ENCODE measurements at regions not wholly inside any gene's neighbourhood (a gene's known extent, or its start where the extent isn't known, plus 50 kb on each side); places are given as distances from the start of the nearest gene placed in this dataset.

- no peak for TF ChIP-seq ZFP3 (CRISPR knock-in tag; IDR thresholded peaks at IDR 0.05)
- no peak for TF ChIP-seq ESRRG (CRISPR knock-in tag; IDR thresholded peaks at IDR 0.05)
- no peak for TF ChIP-seq RARB (CRISPR knock-in tag; IDR thresholded peaks at IDR 0.05)
- TF ChIP-seq ZNF565 (CRISPR knock-in tag; conservative IDR thresholded peaks at IDR 0.05; ENCODE audit: low read depth): no peak
- TF ChIP-seq TOX (CRISPR knock-in tag; IDR thresholded peaks at IDR 0.05; ENCODE audit: borderline replicate concordance): no peak
- TF ChIP-seq CREB5 (CRISPR knock-in tag; IDR thresholded peaks at IDR 0.05; ENCODE audit: low read depth): no peak
- TF ChIP-seq ISL1 (CRISPR knock-in tag; IDR thresholded peaks at IDR 0.05): no peak
- no peak for TF ChIP-seq ZFP30 (CRISPR knock-in tag; IDR thresholded peaks at IDR 0.05)
- TF ChIP-seq PPARA (CRISPR knock-in tag; IDR thresholded peaks at IDR 0.05; ENCODE audit: borderline replicate concordance): no peak
- TF ChIP-seq ARNTL (CRISPR knock-in tag; IDR thresholded peaks at IDR 0.05; ENCODE audit: borderline replicate concordance, low read depth): no peak
- TF ChIP-seq SNAI2 (CRISPR knock-in tag; IDR thresholded peaks at IDR 0.05): no peak
- TF ChIP-seq POU6F1 (CRISPR knock-in tag; IDR thresholded peaks at IDR 0.05; ENCODE audit: borderline replicate concordance, low read depth): no peak
- TF ChIP-seq CSDC2 (CRISPR knock-in tag; IDR thresholded peaks at IDR 0.05): no peak
- no peak for TF ChIP-seq ZC3H10 (CRISPR knock-in tag; IDR thresholded peaks at IDR 0.05)
- ATAC-seq: no peak
Measured at GRCh38 chr16:7278636-7279035, 54.0 kb upstream of the RBFOX1 start.

GRCh38 chr16:7272567-7273158 lies 60.0 kb upstream of the RBFOX1 start:
- TF ChIP-seq ZNF70 (CRISPR knock-in tag; IDR thresholded peaks at IDR 0.05) (no peak), SNAI2 (CRISPR knock-in tag; IDR thresholded peaks at IDR 0.05) (no peak), RARB (CRISPR knock-in tag; IDR thresholded peaks at IDR 0.05) (no peak), PPARA (CRISPR knock-in tag; IDR thresholded peaks at IDR 0.05; ENCODE audit: borderline replicate concordance) (no peak), ZFP30 (CRISPR knock-in tag; IDR thresholded peaks at IDR 0.05) (no peak), POU6F1 (CRISPR knock-in tag; IDR thresholded peaks at IDR 0.05; ENCODE audit: borderline replicate concordance, low read depth) (no peak), ESRRG (CRISPR knock-in tag; IDR thresholded peaks at IDR 0.05) (no peak), ZC3H10 (CRISPR knock-in tag; IDR thresholded peaks at IDR 0.05) (no peak), ZNF565 (CRISPR knock-in tag; conservative IDR thresholded peaks at IDR 0.05; ENCODE audit: low read depth) (no peak), ISL1 (CRISPR knock-in tag; IDR thresholded peaks at IDR 0.05) (no peak), PATZ1 (CRISPR knock-in tag; IDR thresholded peaks at IDR 0.05; ENCODE audit: borderline replicate concordance) (no peak)
- ATAC-seq: no peak

GRCh38 chr16:7271486-7271885 lies 61.2 kb upstream of the RBFOX1 start:
- ATAC-seq: no peak
- TF ChIP-seq OSR1 (CRISPR knock-in tag; IDR thresholded peaks at IDR 0.05) (no peak), POU6F1 (CRISPR knock-in tag; IDR thresholded peaks at IDR 0.05; ENCODE audit: borderline replicate concordance, low read depth) (no peak), GLIS3 (CRISPR knock-in tag; IDR thresholded peaks at IDR 0.05) (no peak), PPARA (CRISPR knock-in tag; IDR thresholded peaks at IDR 0.05; ENCODE audit: borderline replicate concordance) (no peak), ZC3H10 (CRISPR knock-in tag; IDR thresholded peaks at IDR 0.05) (no peak), ZNF565 (CRISPR knock-in tag; conservative IDR thresholded peaks at IDR 0.05; ENCODE audit: low read depth) (no peak), ZNF70 (CRISPR knock-in tag; IDR thresholded peaks at IDR 0.05) (no peak), RARB (CRISPR knock-in tag; IDR thresholded peaks at IDR 0.05) (no peak), ARNTL (CRISPR knock-in tag; IDR thresholded peaks at IDR 0.05; ENCODE audit: borderline replicate concordance, low read depth) (no peak), PATZ1 (CRISPR knock-in tag; IDR thresholded peaks at IDR 0.05; ENCODE audit: borderline replicate concordance) (no peak), TCF4 (CRISPR knock-in tag; IDR thresholded peaks at IDR 0.05; ENCODE audit: borderline replicate concordance) (no peak), TSHZ2 (CRISPR knock-in tag; IDR thresholded peaks at IDR 0.05) (no peak), ISL1 (CRISPR knock-in tag; IDR thresholded peaks at IDR 0.05) (no peak), ZFP3 (CRISPR knock-in tag; IDR thresholded peaks at IDR 0.05) (no peak), CSRNP3 (CRISPR knock-in tag; IDR thresholded peaks at IDR 0.05) (no peak)

Measured in SK-N-SH treated with all-trans-retinoic acid at 6 μM for 48 hours (cell line).